CMK (cell line): ENCODE measurements at regions not wholly inside any gene's neighbourhood (a gene's known extent, or its start where the extent isn't known, plus 50 kb on each side); places are given as distances from the start of the nearest gene placed in this dataset.

Experiments
- DNase-seq: peaks from one replicate; pipeline ENCODE4 v3.0.0-alpha.2; 2010; ENCODE audit warnings: low read depth

GRCh38 chr18:45266023-45266422 is 349.3 kb upstream of the SLC14A2 start:
- DNase-seq, result no peak

- DNase-seq, result no peak
Measured at GRCh38 chr18:45267622-45268021, 347.7 kb upstream of the SLC14A2 start.

- no peak for DNase-seq
Measured at GRCh38 chr18:45268583-45268982, 346.7 kb upstream of the SLC14A2 start.

- no peak for DNase-seq
Measured at GRCh38 chr18:45270289-45270771, 344.9 kb upstream of the SLC14A2 start.

- DNase-seq, result no peak
Measured at GRCh38 chr18:45274026-45274425, 341.2 kb upstream of the SLC14A2 start.

- DNase-seq, result peak; percentile 4
Measured at GRCh38 chr18:45275367-45276113, 339.7 kb upstream of the SLC14A2 start.

GRCh38 chr18:45276878-45277277 is 338.4 kb upstream of the SLC14A2 start:
- no peak for DNase-seq

- DNase-seq, result no peak
Measured at GRCh38 chr18:45277908-45278307, 337.4 kb upstream of the SLC14A2 start.

- DNase-seq, result no peak
Measured at GRCh38 chr18:45280481-45281276, 334.6 kb upstream of the SLC14A2 start.

GRCh38 chr18:45282101-45282812 is 333.0 kb upstream of the SLC14A2 start:
- no peak for DNase-seq

GRCh38 chr18:45284174-45284573 is 331.1 kb upstream of the SLC14A2 start:
- DNase-seq, result no peak

- no peak for DNase-seq
Measured at GRCh38 chr18:45284851-45285250, 330.4 kb upstream of the SLC14A2 start.

GRCh38 chr18:45285251-45285650 is 330.0 kb upstream of the SLC14A2 start:
- no peak for DNase-seq

- DNase-seq, result no peak
Measured at GRCh38 chr18:45286431-45286830, 328.8 kb upstream of the SLC14A2 start.

GRCh38 chr18:45287531-45287930 is 327.7 kb upstream of the SLC14A2 start:
- DNase-seq, result no peak

GRCh38 chr18:45290364-45290763 is 324.9 kb upstream of the SLC14A2 start:
- no peak for DNase-seq

GRCh38 chr18:45291621-45292615 is 323.4 kb upstream of the SLC14A2 start:
- DNase-seq, result no peak

GRCh38 chr18:45295388-45295787 is 319.9 kb upstream of the SLC14A2 start:
- DNase-seq, result no peak

GRCh38 chr18:45298986-45299385 is 316.3 kb upstream of the SLC14A2 start:
- DNase-seq, result no peak

GRCh38 chr18:45303026-45303425 is 312.2 kb upstream of the SLC14A2 start:
- DNase-seq, result no peak

GRCh38 chr18:45304558-45304957 is 310.7 kb upstream of the SLC14A2 start:
- DNase-seq, result no peak
